Liver (tissue), 8 donors: ENCODE measurements at regions not wholly inside any gene's neighbourhood (a gene's known extent, or its start where the extent isn't known, plus 50 kb on each side); places are given as distances from the start of the nearest gene placed in this dataset.

Source experiments
- DNase-seq: peaks from one replicate; pipeline ENCODE4 v3.0.0-alpha.2; 2017; ENCODE audit warnings: low spot score
- H3K27ac ChIP-seq, 2 donors: one replicate each; pipeline ENCODE4 v1.7.0; 2013; ENCODE audit warnings: inconsistent platforms in 2 of 2, low read length in 2 of 2, control low read depth in 1 of 2, low read depth in 1 of 2, mild to moderate bottlenecking in 1 of 2
- H3K27me3 ChIP-seq, 4 donors: one replicate each; pipeline versions ENCODE4 v1.6.1 to v1.7.0; 2013; ENCODE audit warnings: low read length in 3 of 4, inconsistent platforms in 1 of 4, mild to moderate bottlenecking in 1 of 4, moderate library complexity in 1 of 4; ENCODE audit not compliant: control insufficient read depth in 4 of 4, insufficient read depth in 4 of 4
- H3K36me3 ChIP-seq, 4 donors: one replicate each; pipeline versions ENCODE4 v1.6.1 to v1.7.0; 2013; ENCODE audit warnings: low read length in 3 of 4, mild to moderate bottlenecking in 3 of 4, low read depth in 1 of 4, moderate library complexity in 1 of 4; ENCODE audit not compliant: control insufficient read depth in 4 of 4, insufficient read depth in 3 of 4
- H3K4me1 ChIP-seq, 4 donors: one replicate each; pipeline versions ENCODE4 v1.6.1 to v1.7.0; 2013; ENCODE audit warnings: low read length in 3 of 4, mild to moderate bottlenecking in 3 of 4, moderate library complexity in 1 of 4; ENCODE audit not compliant: control insufficient read depth in 4 of 4, insufficient read depth in 4 of 4
- H3K4me3 ChIP-seq, 3 donors: one replicate each; pipeline versions ENCODE4 v1.6.1 to v1.7.0; 2013; ENCODE audit warnings: low read length in 3 of 3, control low read depth in 1 of 3, low read depth in 1 of 3, mild to moderate bottlenecking in 1 of 3
- H3K9ac ChIP-seq, 2 donors: one replicate each; pipeline ENCODE4 v1.7.0; 2013; ENCODE audit warnings: low read length in 2 of 2, mild to moderate bottlenecking in 2 of 2, moderate library complexity in 2 of 2, control low read depth in 1 of 2, low read depth in 1 of 2
- H3K9me3 ChIP-seq, 4 donors: one replicate each; pipeline versions ENCODE4 v1.6.1 to v1.7.0; 2013; ENCODE audit warnings: low read length in 3 of 4; ENCODE audit not compliant: control insufficient read depth in 4 of 4
- EGR1 ChIP-seq, 2 donors: IDR thresholded peaks; 2 replicates each; pipeline ENCODE4 v1.6.1; 2016 to 2018; ENCODE audit warnings: antibody characterized with exemption in 2 of 2, low read depth in 2 of 2
- FOXA1 ChIP-seq: IDR thresholded peaks from 2 replicates; pipeline ENCODE4 v1.6.1; 2016; ENCODE audit warnings: antibody characterized with exemption
- FOXA2 ChIP-seq: IDR thresholded peaks from 2 replicates; pipeline ENCODE4 v1.6.1; 2016; ENCODE audit warnings: antibody characterized with exemption
- GABPA ChIP-seq, 2 donors: IDR thresholded peaks in 1 of 2; conservative IDR thresholded peaks in 1 of 2; 2 replicates each; pipeline ENCODE4 v1.6.1; 2016; ENCODE audit warnings: antibody characterized with exemption in 2 of 2, mild to moderate bottlenecking in 1 of 2, moderate library complexity in 1 of 2
- HNF4A ChIP-seq, 2 donors: conservative IDR thresholded peaks; 2 replicates each; pipeline ENCODE4 v1.6.1; 2016; ENCODE audit warnings: antibody characterized with exemption in 2 of 2, mild to moderate bottlenecking in 2 of 2
- HNF4G ChIP-seq: IDR thresholded peaks from 2 replicates; pipeline ENCODE4 v1.6.1; 2016; ENCODE audit warnings: antibody characterized with exemption
- JUND ChIP-seq, 2 donors: IDR thresholded peaks; 2 replicates each; pipeline ENCODE4 v1.6.1; 2016; ENCODE audit warnings: antibody characterized with exemption in 2 of 2
- NR2F2 ChIP-seq: IDR thresholded peaks from 2 replicates; pipeline ENCODE4 v1.6.1; 2016; ENCODE audit warnings: antibody characterized with exemption
- RAD21 ChIP-seq, 2 donors: IDR thresholded peaks; 2 replicates each; pipeline ENCODE4 v1.6.1; 2016; ENCODE audit warnings: antibody characterized with exemption in 2 of 2, mild to moderate bottlenecking in 2 of 2
- RXRA ChIP-seq, 2 donors: IDR thresholded peaks; 2 replicates each; pipeline ENCODE4 v1.6.1; 2017 to 2018; ENCODE audit warnings: antibody characterized with exemption in 2 of 2, mild to moderate bottlenecking in 1 of 2
- SP1 ChIP-seq: IDR thresholded peaks from 2 replicates; pipeline ENCODE4 v1.6.1; 2018; ENCODE audit warnings: antibody characterized with exemption, mild to moderate bottlenecking
- TAF1 ChIP-seq: conservative IDR thresholded peaks from 2 replicates; pipeline ENCODE4 v1.6.1; 2016; ENCODE audit warnings: antibody characterized with exemption, mild to moderate bottlenecking
- YY1 ChIP-seq: IDR thresholded peaks from 2 replicates; pipeline ENCODE4 v1.6.1; 2016; ENCODE audit warnings: antibody characterized with exemption, mild to moderate bottlenecking
- WGBS: extraction: QIAGEN DNeasy Blood & Tissue Kit; methylation state at CpG from one replicate; pipeline ENCODE4 v1.1.7; 2013; 5-methylcytosine and 5-hydroxymethylcytosine counted together
- TF ChIP-seq, protein P1 (sequence below): fragments of 150-350 bp; IDR thresholded peaks from 2 replicates; pipeline ENCODE4 v1.5.1; 2017; ENCODE audit warnings: improper control_type of control experiment, low read depth, low read length; ENCODE audit not compliant: missing input control
- TF ChIP-seq, protein P2 (sequence below): IDR thresholded peaks from 2 replicates; pipeline ENCODE4 v1.6.1; 2016; ENCODE audit warnings: antibody characterized with exemption
- TF ChIP-seq, protein P3 (sequence below): IDR thresholded peaks from 2 replicates; pipeline ENCODE4 v1.6.1; 2016; ENCODE audit warnings: antibody characterized with exemption
- TF ChIP-seq, protein P4 (sequence below): IDR thresholded peaks from 2 replicates; pipeline ENCODE4 v1.6.1; 2016; ENCODE audit warnings: antibody characterized with exemption, mild to moderate bottlenecking
- TF ChIP-seq, protein P5 (sequence below): IDR thresholded peaks from 2 replicates; pipeline ENCODE4 v1.6.1; 2016; ENCODE audit warnings: antibody characterized with exemption
- donor health status: healthy.
- donor health status: healthy.
- donor health status: healthy.
- donor health status: healthy.
- donor health status: healthy.

DNA sequence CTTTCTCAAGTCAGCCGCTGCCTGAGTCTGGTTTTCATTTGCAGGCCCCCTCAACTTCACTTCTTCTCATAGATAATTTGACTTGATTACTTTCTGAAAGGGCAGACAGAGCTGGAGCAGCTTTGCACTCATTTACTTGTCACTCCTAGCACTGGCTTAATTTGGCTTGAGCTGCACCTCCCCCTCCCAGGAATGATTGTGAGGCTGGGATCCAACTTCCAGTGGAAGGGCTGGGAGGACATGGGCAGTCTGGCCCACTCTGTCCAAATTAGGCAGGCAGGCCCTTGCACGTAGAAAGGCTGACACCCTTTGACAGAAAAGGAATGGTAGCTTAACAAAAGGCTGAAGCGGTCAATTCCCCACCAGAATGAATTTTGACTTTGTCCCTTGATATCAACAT, 453.9 kb downstream of the ETS1 start:
- DNase-seq: no peak
- no peaks in the 10 kb centered on the region for H3K27me3 ChIP-seq
- TF ChIP-seq YY1 (no peak), RAD21 (IDR thresholded peaks at IDR 0.05) (peak in 1 of 2 donors; percentile 11)
- 89% methylated on average over 3 of the region's 3 CpGs for WGBS
- H3K27ac ChIP-seq: no peak overlapping the region
- no peaks in the 10 kb centered on the region for H3K9me3 ChIP-seq
- H3K4me3 ChIP-seq: no peak overlapping the region
- no peaks in the 10 kb centered on the region for H3K4me1 ChIP-seq
- no peaks in the 10 kb centered on the region for H3K36me3 ChIP-seq
- H3K9ac ChIP-seq: no peak overlapping the region

DNA sequence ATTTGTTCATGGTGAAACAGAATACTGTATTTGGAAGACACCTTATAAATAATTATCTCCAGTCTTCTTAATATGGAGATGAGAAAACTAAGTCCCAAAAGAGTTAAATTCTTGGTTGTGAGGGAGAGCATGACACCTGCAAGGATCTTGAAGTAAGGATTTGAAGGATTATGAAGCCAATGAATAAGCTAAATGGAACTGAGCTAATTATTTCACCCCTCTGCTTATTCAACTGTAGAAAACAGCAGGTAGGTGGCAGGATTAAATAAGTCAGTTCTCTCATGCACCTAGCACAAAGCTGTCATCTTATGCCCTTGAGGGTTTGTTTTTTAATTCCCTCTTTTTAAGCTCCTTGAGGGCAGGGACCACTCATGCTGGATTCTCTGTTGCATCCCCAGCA, 457.3 kb downstream of the ETS1 start:
- no peak for DNase-seq
- no peaks in the 10 kb centered on the region for H3K9me3 ChIP-seq
- no peaks in the 10 kb centered on the region for H3K4me1 ChIP-seq
- H3K36me3 ChIP-seq: no peaks in the 10 kb centered on the region
- H3K27ac ChIP-seq: no peak overlapping the region
- H3K27me3 ChIP-seq: no peaks in the 10 kb centered on the region
- no peak for TF ChIP-seq TAF1
- no peak for TF ChIP-seq HNF4G
- TF ChIP-seq RAD21 (IDR thresholded peaks at IDR 0.05): no peak
- TF ChIP-seq HNF4A (conservative IDR thresholded peaks at IDR 0.05): no peak
- TF ChIP-seq RXRA (IDR thresholded peaks at IDR 0.05): no peak
- no peak for TF ChIP-seq GABPA (IDR thresholded peaks at IDR 0.05 in 1 of 2, conservative IDR thresholded peaks at IDR 0.05 in 1 of 2)
- no peak for TF ChIP-seq FOXA1
- TF ChIP-seq, protein P1, sequence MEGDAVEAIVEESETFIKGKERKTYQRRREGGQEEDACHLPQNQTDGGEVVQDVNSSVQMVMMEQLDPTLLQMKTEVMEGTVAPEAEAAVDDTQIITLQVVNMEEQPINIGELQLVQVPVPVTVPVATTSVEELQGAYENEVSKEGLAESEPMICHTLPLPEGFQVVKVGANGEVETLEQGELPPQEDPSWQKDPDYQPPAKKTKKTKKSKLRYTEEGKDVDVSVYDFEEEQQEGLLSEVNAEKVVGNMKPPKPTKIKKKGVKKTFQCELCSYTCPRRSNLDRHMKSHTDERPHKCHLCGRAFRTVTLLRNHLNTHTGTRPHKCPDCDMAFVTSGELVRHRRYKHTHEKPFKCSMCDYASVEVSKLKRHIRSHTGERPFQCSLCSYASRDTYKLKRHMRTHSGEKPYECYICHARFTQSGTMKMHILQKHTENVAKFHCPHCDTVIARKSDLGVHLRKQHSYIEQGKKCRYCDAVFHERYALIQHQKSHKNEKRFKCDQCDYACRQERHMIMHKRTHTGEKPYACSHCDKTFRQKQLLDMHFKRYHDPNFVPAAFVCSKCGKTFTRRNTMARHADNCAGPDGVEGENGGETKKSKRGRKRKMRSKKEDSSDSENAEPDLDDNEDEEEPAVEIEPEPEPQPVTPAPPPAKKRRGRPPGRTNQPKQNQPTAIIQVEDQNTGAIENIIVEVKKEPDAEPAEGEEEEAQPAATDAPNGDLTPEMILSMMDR: no peak
- TF ChIP-seq, protein P2, sequence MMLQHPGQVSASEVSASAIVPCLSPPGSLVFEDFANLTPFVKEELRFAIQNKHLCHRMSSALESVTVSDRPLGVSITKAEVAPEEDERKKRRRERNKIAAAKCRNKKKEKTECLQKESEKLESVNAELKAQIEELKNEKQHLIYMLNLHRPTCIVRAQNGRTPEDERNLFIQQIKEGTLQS: no peak
- no peak for TF ChIP-seq SP1
- TF ChIP-seq, protein P3, sequence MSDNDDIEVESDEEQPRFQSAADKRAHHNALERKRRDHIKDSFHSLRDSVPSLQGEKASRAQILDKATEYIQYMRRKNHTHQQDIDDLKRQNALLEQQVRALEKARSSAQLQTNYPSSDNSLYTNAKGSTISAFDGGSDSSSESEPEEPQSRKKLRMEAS: no peak
- TF ChIP-seq, protein P4, sequence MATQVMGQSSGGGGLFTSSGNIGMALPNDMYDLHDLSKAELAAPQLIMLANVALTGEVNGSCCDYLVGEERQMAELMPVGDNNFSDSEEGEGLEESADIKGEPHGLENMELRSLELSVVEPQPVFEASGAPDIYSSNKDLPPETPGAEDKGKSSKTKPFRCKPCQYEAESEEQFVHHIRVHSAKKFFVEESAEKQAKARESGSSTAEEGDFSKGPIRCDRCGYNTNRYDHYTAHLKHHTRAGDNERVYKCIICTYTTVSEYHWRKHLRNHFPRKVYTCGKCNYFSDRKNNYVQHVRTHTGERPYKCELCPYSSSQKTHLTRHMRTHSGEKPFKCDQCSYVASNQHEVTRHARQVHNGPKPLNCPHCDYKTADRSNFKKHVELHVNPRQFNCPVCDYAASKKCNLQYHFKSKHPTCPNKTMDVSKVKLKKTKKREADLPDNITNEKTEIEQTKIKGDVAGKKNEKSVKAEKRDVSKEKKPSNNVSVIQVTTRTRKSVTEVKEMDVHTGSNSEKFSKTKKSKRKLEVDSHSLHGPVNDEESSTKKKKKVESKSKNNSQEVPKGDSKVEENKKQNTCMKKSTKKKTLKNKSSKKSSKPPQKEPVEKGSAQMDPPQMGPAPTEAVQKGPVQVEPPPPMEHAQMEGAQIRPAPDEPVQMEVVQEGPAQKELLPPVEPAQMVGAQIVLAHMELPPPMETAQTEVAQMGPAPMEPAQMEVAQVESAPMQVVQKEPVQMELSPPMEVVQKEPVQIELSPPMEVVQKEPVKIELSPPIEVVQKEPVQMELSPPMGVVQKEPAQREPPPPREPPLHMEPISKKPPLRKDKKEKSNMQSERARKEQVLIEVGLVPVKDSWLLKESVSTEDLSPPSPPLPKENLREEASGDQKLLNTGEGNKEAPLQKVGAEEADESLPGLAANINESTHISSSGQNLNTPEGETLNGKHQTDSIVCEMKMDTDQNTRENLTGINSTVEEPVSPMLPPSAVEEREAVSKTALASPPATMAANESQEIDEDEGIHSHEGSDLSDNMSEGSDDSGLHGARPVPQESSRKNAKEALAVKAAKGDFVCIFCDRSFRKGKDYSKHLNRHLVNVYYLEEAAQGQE: no peak
- TF ChIP-seq NR2F2: no peak
- TF ChIP-seq, protein P5, sequence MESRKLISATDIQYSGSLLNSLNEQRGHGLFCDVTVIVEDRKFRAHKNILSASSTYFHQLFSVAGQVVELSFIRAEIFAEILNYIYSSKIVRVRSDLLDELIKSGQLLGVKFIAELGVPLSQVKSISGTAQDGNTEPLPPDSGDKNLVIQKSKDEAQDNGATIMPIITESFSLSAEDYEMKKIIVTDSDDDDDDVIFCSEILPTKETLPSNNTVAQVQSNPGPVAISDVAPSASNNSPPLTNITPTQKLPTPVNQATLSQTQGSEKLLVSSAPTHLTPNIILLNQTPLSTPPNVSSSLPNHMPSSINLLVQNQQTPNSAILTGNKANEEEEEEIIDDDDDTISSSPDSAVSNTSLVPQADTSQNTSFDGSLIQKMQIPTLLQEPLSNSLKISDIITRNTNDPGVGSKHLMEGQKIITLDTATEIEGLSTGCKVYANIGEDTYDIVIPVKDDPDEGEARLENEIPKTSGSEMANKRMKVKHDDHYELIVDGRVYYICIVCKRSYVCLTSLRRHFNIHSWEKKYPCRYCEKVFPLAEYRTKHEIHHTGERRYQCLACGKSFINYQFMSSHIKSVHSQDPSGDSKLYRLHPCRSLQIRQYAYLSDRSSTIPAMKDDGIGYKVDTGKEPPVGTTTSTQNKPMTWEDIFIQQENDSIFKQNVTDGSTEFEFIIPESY: no peak
- TF ChIP-seq FOXA2: no peak
- no peak for TF ChIP-seq EGR1 (IDR thresholded peaks at IDR 0.05; ENCODE audit: low read depth in 2 of 2)
- no peak for TF ChIP-seq YY1
- no peak for TF ChIP-seq JUND (IDR thresholded peaks at IDR 0.05)
- H3K4me3 ChIP-seq: no peak overlapping the region
- H3K9ac ChIP-seq: no peak overlapping the region
